ENCODE measurements at regions not wholly inside any gene's neighbourhood (a gene's known extent, or its start where the extent isn't known, plus 50 kb on each side); places are given as distances from the start of the nearest gene placed in this dataset.

DNA sequence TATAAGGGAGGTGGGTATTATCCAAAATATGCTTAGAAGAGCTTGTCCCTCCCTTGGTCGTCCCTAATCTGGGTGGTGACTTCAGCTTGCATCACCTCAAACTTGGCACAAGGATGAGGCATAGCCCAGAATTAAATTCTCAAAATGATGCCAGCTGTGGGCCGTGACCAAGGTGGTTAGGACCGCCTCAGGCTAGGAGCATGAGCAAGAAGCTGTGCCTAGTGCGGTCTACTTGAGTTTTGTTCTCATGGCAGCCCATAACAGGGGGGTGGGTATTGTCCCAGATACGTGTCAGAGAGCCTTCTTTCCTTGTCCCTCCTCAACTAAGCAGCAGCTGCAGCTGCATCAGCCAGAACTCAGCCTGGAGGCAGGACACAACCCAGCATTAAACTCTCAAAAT is 2620.0 kb downstream of the PCDH7 start:
- TF ChIP-seq, protein P1, sequence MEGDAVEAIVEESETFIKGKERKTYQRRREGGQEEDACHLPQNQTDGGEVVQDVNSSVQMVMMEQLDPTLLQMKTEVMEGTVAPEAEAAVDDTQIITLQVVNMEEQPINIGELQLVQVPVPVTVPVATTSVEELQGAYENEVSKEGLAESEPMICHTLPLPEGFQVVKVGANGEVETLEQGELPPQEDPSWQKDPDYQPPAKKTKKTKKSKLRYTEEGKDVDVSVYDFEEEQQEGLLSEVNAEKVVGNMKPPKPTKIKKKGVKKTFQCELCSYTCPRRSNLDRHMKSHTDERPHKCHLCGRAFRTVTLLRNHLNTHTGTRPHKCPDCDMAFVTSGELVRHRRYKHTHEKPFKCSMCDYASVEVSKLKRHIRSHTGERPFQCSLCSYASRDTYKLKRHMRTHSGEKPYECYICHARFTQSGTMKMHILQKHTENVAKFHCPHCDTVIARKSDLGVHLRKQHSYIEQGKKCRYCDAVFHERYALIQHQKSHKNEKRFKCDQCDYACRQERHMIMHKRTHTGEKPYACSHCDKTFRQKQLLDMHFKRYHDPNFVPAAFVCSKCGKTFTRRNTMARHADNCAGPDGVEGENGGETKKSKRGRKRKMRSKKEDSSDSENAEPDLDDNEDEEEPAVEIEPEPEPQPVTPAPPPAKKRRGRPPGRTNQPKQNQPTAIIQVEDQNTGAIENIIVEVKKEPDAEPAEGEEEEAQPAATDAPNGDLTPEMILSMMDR (IDR thresholded peaks at IDR 0.05; ENCODE audit: control extremely low read depth, extremely low read depth, low read depth, missing control alignments): no peak
- ChIA-PET POLR2A (no interaction called here), CTCF (no interaction called here)
- DNase-seq (ENCODE audit: extremely low spot score): no peak

- CTCF ChIA-PET: interaction anchor here (1.4 kb wide), 1 partner anchor 10 kb away, joined by 4 read pairs; no protein-coding TSS in a partner anchor
- DNase-seq (ENCODE audit: extremely low spot score): no peak
- TF ChIP-seq, protein P1 (IDR thresholded peaks at IDR 0.05; ENCODE audit: control extremely low read depth, extremely low read depth, low read depth, missing control alignments): no peak
- POLR2A ChIA-PET: no interaction called here
Measured at GRCh38 chr4:33349376-33349775, 2629.2 kb downstream of the PCDH7 start.

DNA sequence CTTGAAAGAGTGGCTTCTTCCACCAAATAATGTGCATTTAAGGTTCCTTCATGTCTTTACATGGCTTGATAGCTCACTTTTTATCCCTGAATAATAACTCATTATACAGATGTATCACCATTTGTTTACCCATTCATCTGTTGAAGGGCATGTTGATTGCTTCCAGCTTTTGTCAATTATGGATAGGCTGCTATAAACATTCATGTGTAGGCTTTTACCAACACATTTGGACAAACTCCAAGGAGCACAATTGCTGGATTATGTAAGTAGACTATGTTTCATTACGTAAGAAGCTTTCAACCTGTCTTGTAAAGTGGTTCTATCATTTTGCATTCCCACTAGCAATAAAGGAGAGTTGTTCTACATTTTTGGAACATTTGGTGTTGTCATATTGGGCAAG is 2637.0 kb downstream of the PCDH7 start:
- ChIA-PET POLR2A (no interaction called here), CTCF (no interaction called here)
- TF ChIP-seq, protein P1 (IDR thresholded peaks at IDR 0.05; ENCODE audit: control extremely low read depth, extremely low read depth, low read depth, missing control alignments): no peak
- no peak for DNase-seq (ENCODE audit: extremely low spot score)

GRCh38 chr4:33369446-33369845 is 2649.3 kb downstream of the PCDH7 start:
- ChIA-PET POLR2A (no interaction called here), CTCF (no interaction called here)
- no peak for DNase-seq (ENCODE audit: extremely low spot score)
- TF ChIP-seq, protein P1 (IDR thresholded peaks at IDR 0.05; ENCODE audit: control extremely low read depth, extremely low read depth, low read depth, missing control alignments): no peak

DNA sequence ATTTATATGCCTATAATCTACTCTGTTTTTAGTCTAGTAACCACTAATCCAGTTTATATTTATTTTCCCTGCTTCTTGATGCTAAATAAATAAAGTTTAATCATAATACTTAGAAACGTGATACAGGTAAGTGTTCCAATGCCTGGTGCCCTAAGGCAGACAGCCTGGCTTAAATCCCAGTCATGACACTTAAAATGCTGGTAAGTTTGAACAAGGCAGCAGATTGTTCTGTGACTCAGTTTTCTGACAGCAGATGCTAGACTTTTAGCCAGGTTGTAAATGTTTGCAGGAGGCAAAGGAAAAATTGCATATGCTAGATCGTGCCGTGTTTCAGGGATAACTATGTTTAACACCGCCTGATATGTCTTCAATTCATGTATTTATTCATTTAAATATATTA is 2661.6 kb downstream of the PCDH7 start:
- ChIA-PET CTCF (no interaction called here), POLR2A (no interaction called here)
- no peak for DNase-seq (ENCODE audit: extremely low spot score)
- TF ChIP-seq, protein P1 (IDR thresholded peaks at IDR 0.05; ENCODE audit: control extremely low read depth, extremely low read depth, low read depth, missing control alignments): no peak

DNA sequence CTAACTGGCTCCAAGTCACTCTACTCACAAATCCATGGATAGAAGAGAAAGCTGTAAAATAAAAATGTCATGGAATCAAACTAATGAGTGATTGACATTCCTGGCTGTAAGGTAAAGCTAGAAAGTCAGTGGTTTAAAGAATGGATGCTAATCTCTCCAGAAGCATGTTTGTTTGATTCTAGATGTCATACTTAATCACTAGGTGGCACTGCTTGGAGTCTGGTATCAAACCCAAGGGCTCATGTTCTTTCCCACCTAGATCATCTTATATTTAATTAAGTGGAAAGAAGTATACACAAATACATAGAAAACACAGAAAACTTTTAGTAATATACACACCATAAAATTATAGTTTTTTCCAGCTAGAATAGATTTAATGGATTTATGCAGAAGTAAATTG is 2666.6 kb downstream of the PCDH7 start:
- ChIA-PET CTCF (interaction anchor here (0.9 to 1.0 kb wide), 2 partner anchors 10 to 13 kb away, joined by 3 read pairs; no protein-coding TSS in a partner anchor), POLR2A (no interaction called here)
- TF ChIP-seq, protein P1 (IDR thresholded peaks at IDR 0.05; ENCODE audit: control extremely low read depth, extremely low read depth, low read depth, missing control alignments): no peak
- no peak for DNase-seq (ENCODE audit: extremely low spot score)

- no peak for DNase-seq (ENCODE audit: extremely low spot score)
- POLR2A ChIA-PET: no interaction called here
- CTCF ChIA-PET: no interaction called here
- TF ChIP-seq, protein P1 (IDR thresholded peaks at IDR 0.05; ENCODE audit: control extremely low read depth, extremely low read depth, low read depth, missing control alignments): no peak
Measured at GRCh38 chr4:33390976-33391375, 2670.8 kb downstream of the PCDH7 start.
